ENCODE measurements at regions not wholly inside any gene's neighbourhood (a gene's known extent, or its start where the extent isn't known, plus 50 kb on each side); places are given as distances from the start of the nearest gene placed in this dataset.

DNA sequence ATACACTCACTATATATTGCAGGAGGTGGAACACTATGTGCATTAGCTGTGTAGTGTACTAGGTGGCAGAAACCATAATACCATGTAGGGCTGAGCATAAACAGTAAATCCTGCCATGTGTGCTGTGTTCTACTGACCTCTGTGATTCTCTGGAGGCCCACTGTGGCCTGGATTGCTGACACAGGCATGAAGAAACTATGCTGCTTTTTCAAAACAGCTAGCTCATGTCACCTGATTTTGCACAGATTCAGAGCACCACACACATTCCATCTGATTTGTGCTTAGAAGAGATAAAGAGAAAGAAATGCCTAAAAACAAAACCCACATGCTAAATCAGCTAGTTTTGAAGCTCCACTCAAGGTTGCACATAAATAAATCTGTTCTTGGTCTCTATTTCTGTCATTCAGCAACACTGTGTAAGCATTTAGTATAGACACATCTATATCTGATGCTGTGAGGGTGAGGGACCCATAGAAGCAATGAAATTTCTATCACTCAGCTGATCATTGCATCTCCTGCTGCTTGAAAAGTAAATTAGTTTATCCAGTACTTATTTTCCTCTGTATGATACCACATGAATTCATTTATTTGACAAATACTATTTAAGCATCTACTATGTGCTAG, 1007.7 kb upstream of the SEMA6D start:
- DNase-seq (no peak), ATAC-seq (no peak)
- Mint-ChIP-seq H3K36me3 (ENCODE audit: low read depth) (no peaks in the 10 kb centered on the region), H3K27me3 (no peaks in the 10 kb centered on the region), H3K4me3 (no peak overlapping the region), H3K27ac (no peak overlapping the region), H3K4me1 (no peaks in the 10 kb centered on the region), H3K9me3 (peaks cover 24% of the 10 kb centered on the region)

GRCh38 chr15:46710401-46710960, 1006.8 kb upstream of the SEMA6D start:
- ATAC-seq (no peak), DNase-seq (no peak)
- Mint-ChIP-seq H3K27me3 (no peaks in the 10 kb centered on the region), H3K27ac (no peak overlapping the region), H3K4me3 (no peak overlapping the region), H3K4me1 (no peaks in the 10 kb centered on the region), H3K9me3 (peaks cover 19% of the 10 kb centered on the region), H3K36me3 (ENCODE audit: low read depth) (no peaks in the 10 kb centered on the region)

GRCh38 chr15:46713045-46713444, 1004.3 kb upstream of the SEMA6D start:
- Mint-ChIP-seq H3K27ac (no peak overlapping the region), H3K4me1 (no peaks in the 10 kb centered on the region), H3K9me3 (peaks cover 7% of the 10 kb centered on the region), H3K36me3 (ENCODE audit: low read depth) (no peaks in the 10 kb centered on the region), H3K4me3 (no peak overlapping the region), H3K27me3 (no peaks in the 10 kb centered on the region)
- ATAC-seq (no peak), DNase-seq (no peak)

DNA sequence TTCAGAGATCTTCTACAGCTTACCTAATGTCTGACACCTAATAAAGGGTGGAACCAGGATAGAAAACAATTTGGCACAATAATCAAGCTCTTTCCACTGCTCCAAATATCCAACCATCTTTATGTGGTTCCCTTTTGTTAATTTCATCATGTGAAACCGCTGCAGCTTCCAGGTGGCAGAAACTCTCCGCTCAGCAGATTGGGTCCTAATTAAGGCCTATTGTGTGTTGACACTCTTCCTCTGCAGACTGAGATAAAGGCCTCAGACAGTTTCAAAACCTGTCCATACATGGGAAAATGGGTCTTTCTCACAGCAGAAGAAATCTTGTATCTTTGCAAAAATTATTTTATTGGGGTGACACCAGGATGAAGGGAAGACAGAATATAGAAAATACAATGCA, 1002.4 kb upstream of the SEMA6D start:
- DNase-seq = no peak

GRCh38 chr15:46723308-46723707, 994.0 kb upstream of the SEMA6D start:
- Mint-ChIP-seq H3K4me3 (no peak overlapping the region), H3K27ac (no peak overlapping the region), H3K36me3 (ENCODE audit: low read depth) (peaks cover 2% of the 10 kb centered on the region), H3K27me3 (no peaks in the 10 kb centered on the region), H3K4me1 (no peaks in the 10 kb centered on the region), H3K9me3 (peaks cover 36% of the 10 kb centered on the region)
- no peak for DNase-seq
- no peak for ATAC-seq

More for the DNA sequence above, 1002.4 kb upstream of the SEMA6D start:
- Mint-ChIP-seq H3K9me3 (no peaks in the 10 kb centered on the region), H3K4me1 (no peaks in the 10 kb centered on the region), H3K4me3 (no peak overlapping the region), H3K27me3 (no peaks in the 10 kb centered on the region), H3K27ac (no peak overlapping the region), H3K36me3 (ENCODE audit: low read depth) (no peaks in the 10 kb centered on the region)
- ATAC-seq = no peak

DNA sequence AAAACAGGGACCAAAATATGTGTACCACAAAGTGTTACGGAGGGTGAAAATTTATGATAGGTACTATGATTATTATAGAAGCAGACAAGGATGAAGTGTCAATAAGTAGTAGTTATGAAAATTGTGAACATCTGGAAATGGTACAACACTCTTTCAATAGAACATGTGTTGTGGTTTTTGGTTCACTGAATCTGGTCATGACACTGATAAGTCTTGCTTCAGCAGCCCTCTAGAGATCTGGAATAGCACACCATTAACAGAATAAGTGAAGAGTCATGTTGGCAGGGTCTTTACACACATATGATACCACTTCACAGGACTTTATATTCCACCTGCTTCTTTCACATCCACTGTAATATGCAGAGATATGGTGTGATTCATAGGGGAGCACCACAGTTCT, 985.2 kb upstream of the SEMA6D start:
- Mint-ChIP-seq H3K4me3 (no peak overlapping the region), H3K27me3 (no peaks in the 10 kb centered on the region), H3K9me3 (peaks cover 19% of the 10 kb centered on the region), H3K27ac (no peak overlapping the region), H3K4me1 (no peaks in the 10 kb centered on the region), H3K36me3 (ENCODE audit: low read depth) (no peaks in the 10 kb centered on the region)
- DNase-seq (no peak), ATAC-seq (no peak)

- H3K9me3 Mint-ChIP-seq = peaks cover 9% of the 10 kb centered on the region
- no peaks in the 10 kb centered on the region for H3K36me3 Mint-ChIP-seq (ENCODE audit: low read depth)
- H3K4me3 Mint-ChIP-seq = no peak overlapping the region
- no peak for ATAC-seq
- no peak for DNase-seq
- H3K27me3 Mint-ChIP-seq = no peaks in the 10 kb centered on the region
- no peaks in the 10 kb centered on the region for H3K4me1 Mint-ChIP-seq
- H3K27ac Mint-ChIP-seq = no peak overlapping the region
Measured at GRCh38 chr15:46735115-46735514, 982.2 kb upstream of the SEMA6D start.

- Mint-ChIP-seq H3K4me1 (no peaks in the 10 kb centered on the region), H3K9me3 (peaks cover 19% of the 10 kb centered on the region), H3K36me3 (ENCODE audit: low read depth) (no peaks in the 10 kb centered on the region), H3K4me3 (no peak overlapping the region), H3K27ac (no peak overlapping the region), H3K27me3 (no peaks in the 10 kb centered on the region)
- no peak for DNase-seq
- no peak for ATAC-seq
Measured at GRCh38 chr15:46751303-46751702, 966.0 kb upstream of the SEMA6D start.

DNA sequence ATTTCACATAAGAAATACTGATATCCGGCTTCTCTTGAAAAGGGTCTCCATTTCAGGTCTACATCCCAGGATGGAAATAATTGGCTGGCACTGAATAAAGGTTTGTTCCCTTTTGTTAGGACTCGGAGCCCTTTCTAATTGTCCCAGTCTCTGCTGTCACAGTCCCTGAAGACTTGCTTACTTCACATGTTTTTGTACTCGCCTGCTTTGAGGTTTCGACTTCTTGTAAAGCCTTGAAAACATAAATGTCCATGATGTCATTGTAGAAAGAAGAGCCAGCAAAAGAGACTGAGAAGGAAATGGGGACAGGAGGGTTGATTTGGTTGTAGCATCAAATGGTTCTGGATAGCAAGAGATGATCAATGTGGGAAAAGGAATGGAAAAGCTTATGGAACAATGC, 963.4 kb upstream of the SEMA6D start:
- no peak overlapping the region for H3K27ac Mint-ChIP-seq
- no peak overlapping the region for H3K4me3 Mint-ChIP-seq
- no peaks in the 10 kb centered on the region for H3K36me3 Mint-ChIP-seq (ENCODE audit: low read depth)
- no peaks in the 10 kb centered on the region for H3K27me3 Mint-ChIP-seq
- ATAC-seq (no peak), DNase-seq (no peak)
- peaks cover 24% of the 10 kb centered on the region for H3K9me3 Mint-ChIP-seq
- no peaks in the 10 kb centered on the region for H3K4me1 Mint-ChIP-seq

DNA sequence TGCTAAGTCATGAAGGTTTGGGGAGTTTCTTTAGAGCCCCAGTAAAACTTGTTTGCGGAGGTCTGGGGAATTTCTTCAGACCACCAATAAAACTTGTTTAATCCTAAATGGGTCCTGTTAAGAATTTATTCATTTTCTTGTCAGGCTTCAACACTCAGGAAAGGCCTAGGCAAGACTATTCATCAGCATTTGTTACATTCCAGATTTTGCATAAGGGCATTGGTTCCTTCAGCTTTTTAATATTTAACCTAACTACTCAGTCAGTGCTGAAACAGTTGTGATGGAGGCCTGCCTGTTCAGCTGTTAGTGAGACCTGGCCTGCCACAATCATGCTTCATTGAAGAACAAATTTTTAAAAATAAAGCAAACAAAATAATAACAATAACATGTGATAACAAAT, 954.2 kb upstream of the SEMA6D start:
- no peak overlapping the region for H3K27ac Mint-ChIP-seq
- no peaks in the 10 kb centered on the region for H3K36me3 Mint-ChIP-seq (ENCODE audit: low read depth)

DNA sequence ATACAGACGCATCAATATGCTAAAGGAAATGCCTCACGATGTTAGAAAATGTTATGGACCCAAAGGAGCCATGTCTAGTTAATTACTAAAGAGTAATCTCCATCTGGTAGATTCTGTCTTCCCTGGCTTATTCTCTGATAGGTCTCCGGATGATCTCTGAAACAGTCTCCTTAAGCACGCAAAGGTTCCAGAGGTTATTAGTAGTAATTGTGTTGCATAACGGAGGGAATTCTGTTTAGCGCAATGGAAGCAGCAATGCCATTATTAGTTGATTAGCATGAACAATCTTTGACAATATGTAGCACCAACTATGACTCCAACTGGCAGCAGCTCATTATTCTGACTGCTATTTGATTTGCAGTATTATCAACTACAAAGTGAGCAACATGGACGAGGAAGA, 952.5 kb upstream of the SEMA6D start:
- Mint-ChIP-seq H3K9me3 (peaks cover 24% of the 10 kb centered on the region), H3K27ac (no peak overlapping the region), H3K36me3 (ENCODE audit: low read depth) (peaks cover 2% of the 10 kb centered on the region), H3K4me1 (no peaks in the 10 kb centered on the region), H3K27me3 (no peaks in the 10 kb centered on the region), H3K4me3 (no peak overlapping the region)
- ATAC-seq (no peak), DNase-seq (no peak)

More for the DNA sequence above, 954.2 kb upstream of the SEMA6D start:
- H3K9me3 Mint-ChIP-seq = peaks cover 11% of the 10 kb centered on the region
- H3K27me3 Mint-ChIP-seq = no peaks in the 10 kb centered on the region
- no peaks in the 10 kb centered on the region for H3K4me1 Mint-ChIP-seq
- DNase-seq (no peak), ATAC-seq (no peak)
- H3K4me3 Mint-ChIP-seq = no peak overlapping the region

- Mint-ChIP-seq H3K4me1 (no peaks in the 10 kb centered on the region), H3K4me3 (no peak overlapping the region)
- no peak for DNase-seq
Measured at GRCh38 chr15:46766021-46766420, 951.3 kb upstream of the SEMA6D start.

DNA sequence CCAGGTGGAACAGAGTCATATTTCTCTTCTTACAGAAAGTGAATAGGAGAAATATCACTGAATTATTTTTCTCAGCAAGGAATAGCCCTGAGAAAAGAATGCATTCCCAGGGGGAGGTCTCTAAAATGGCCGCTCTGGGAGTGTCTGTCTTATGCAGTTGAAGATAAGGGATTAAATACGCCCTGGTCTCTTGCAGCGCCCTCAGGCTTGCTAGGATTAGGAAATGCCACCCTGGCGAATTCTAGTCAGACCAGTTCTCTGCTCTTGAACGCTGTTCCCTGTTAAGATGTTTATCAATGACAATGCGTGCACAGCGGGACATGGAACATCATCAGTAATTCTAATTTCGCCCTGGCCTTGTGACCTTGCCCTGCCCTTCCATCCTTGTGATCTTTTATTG, 949.0 kb upstream of the SEMA6D start:
- H3K4me3 Mint-ChIP-seq = no peak overlapping the region
- no peaks in the 10 kb centered on the region for H3K4me1 Mint-ChIP-seq
- H3K27me3 Mint-ChIP-seq = no peaks in the 10 kb centered on the region
- no peak for DNase-seq
- peaks cover 24% of the 10 kb centered on the region for H3K9me3 Mint-ChIP-seq
- peaks cover 2% of the 10 kb centered on the region for H3K36me3 Mint-ChIP-seq (ENCODE audit: low read depth)
- no peak overlapping the region for H3K27ac Mint-ChIP-seq
- ATAC-seq = no peak

More at GRCh38 chr15:46766021-46766420, 951.3 kb upstream of the SEMA6D start:
- ATAC-seq = no peak
- H3K36me3 Mint-ChIP-seq (ENCODE audit: low read depth) = peaks cover 2% of the 10 kb centered on the region
- H3K27ac Mint-ChIP-seq = no peak overlapping the region
- no peaks in the 10 kb centered on the region for H3K27me3 Mint-ChIP-seq
- peaks cover 24% of the 10 kb centered on the region for H3K9me3 Mint-ChIP-seq

DNA sequence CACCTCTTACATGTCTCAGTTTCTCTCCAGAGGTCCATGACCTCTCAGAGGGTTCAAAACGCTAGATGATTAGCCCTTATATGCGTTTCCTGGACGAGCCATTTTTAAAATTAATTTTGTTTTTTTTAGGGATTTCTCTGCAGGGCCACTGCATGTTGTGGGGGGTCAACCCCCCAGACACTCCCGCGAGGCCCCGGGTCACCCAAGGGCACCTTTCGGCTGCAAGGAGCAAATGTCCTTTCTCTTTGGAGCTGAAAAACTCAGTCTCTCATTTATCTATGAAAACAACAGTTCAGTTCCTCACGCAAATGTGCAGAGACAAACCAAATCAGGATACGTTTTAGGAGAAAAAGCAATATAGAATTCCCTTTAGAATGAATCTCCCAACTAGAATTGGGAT, 944.3 kb upstream of the SEMA6D start:
- Mint-ChIP-seq H3K27ac (no peak overlapping the region), H3K4me1 (no peaks in the 10 kb centered on the region), H3K4me3 (no peak overlapping the region), H3K9me3 (peaks cover 20% of the 10 kb centered on the region), H3K36me3 (ENCODE audit: low read depth) (peaks cover 2% of the 10 kb centered on the region), H3K27me3 (no peaks in the 10 kb centered on the region)
- ATAC-seq = no peak
- no peak for DNase-seq

DNA sequence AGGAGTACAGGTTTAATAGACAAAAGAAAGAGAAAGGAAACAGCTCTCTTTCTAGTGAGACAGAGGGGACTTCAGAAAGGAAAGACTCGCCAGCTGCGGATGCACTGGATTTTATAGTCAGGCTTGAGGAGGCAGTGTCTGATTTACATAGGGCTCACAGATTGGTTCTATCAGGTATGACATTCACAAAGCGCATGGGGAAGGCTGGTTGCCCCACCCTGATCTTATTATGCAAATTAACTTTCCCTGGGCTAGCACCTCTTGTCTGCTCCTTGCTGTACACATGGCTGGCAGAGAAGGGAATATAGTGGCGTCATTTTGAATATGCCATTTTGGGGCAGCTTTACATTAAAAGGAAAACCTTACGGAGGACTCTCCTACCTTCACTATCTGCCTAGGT, 938.4 kb upstream of the SEMA6D start:
- no peak overlapping the region for H3K4me3 Mint-ChIP-seq
- DNase-seq = no peak
- H3K36me3 Mint-ChIP-seq (ENCODE audit: low read depth) = no peaks in the 10 kb centered on the region
- peaks cover 27% of the 10 kb centered on the region for H3K9me3 Mint-ChIP-seq
- no peaks in the 10 kb centered on the region for H3K27me3 Mint-ChIP-seq
- no peak for ATAC-seq
- H3K27ac Mint-ChIP-seq = no peak overlapping the region
- H3K4me1 Mint-ChIP-seq = no peaks in the 10 kb centered on the region

Measured in activated naive CD8-positive, alpha-beta T cell treated with anti-CD3 and anti-CD28 coated beads, Interleukin-2, amount 50 U/mL, for 24 hours (primary cell).